Stomach smooth muscle (tissue), 2 donors: ENCODE measurements at regions not wholly inside any gene's neighbourhood (a gene's known extent, or its start where the extent isn't known, plus 50 kb on each side); places are given as distances from the start of the nearest gene placed in this dataset.

ENCODE experiments used
- H3K27ac ChIP-seq: one replicate; pipeline ENCODE4 v1.7.0; 2013; ENCODE audit warnings: mild to moderate bottlenecking, low read length, inconsistent platforms
- H3K27me3 ChIP-seq, 2 donors: one replicate each; pipeline ENCODE4 v1.7.0; 2013; ENCODE audit warnings: low read length in 2 of 2; ENCODE audit not compliant: insufficient read depth in 2 of 2, control insufficient read depth in 1 of 2
- H3K36me3 ChIP-seq, 2 donors: one replicate each; pipeline ENCODE4 v1.7.0; 2013; ENCODE audit warnings: low read length in 2 of 2; ENCODE audit not compliant: control insufficient read depth in 2 of 2, insufficient read depth in 2 of 2
- H3K4me1 ChIP-seq: one replicate; pipeline ENCODE4 v1.7.0; 2013; ENCODE audit warnings: low read length; ENCODE audit not compliant: control insufficient read depth, insufficient read depth
- H3K4me3 ChIP-seq, 2 donors: one replicate each; pipeline ENCODE4 v1.7.0; 2013; ENCODE audit warnings: low read length in 2 of 2
- H3K9ac ChIP-seq, 2 donors: one replicate each; pipeline ENCODE4 v1.7.0; 2013; ENCODE audit warnings: low read length in 2 of 2, mild to moderate bottlenecking in 1 of 2
- H3K9me3 ChIP-seq, 2 donors: one replicate each; pipeline ENCODE4 v1.7.0; 2013; ENCODE audit warnings: low read length in 2 of 2; ENCODE audit not compliant: control insufficient read depth in 2 of 2
- donor health status: healthy.
- donor health status: Pancreatic carcinoma.

DNA sequence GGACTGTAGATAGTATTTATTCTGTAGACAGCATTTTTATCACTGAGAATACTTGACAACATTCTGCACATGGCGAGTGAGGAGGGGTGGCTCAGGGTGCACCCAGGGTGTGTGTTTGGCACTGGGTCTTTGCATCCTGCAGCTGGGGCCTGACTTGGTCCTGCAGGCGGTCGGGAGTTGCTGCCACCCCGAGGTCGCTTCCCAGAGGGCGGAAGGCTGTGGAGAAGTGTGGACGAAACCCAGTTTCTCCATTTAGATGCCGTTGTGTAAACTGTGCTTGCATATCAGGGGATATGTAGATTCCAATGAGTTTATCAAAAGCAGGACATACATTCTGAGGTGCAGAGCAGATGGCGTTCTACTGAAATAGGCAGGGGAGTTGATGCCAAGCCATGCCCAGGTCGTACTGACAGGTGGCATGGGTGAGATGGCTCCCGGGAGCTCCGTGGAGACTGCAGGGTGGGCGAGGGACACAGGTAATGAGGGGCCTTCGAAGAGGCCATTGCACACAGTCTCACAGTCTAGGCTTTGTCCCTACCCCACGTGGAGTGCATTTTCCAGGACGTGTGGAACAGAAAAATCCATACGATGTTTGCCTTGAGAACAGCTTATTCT is 74.5 kb downstream of the RTP5 start:
- no peak overlapping the region for H3K9ac ChIP-seq
- no peaks in the 10 kb centered on the region for H3K4me1 ChIP-seq
- H3K27me3 ChIP-seq: peaks cover 0 to 3% of the 10 kb centered on the region in 2 donors
- no peaks in the 10 kb centered on the region for H3K9me3 ChIP-seq
- H3K4me3 ChIP-seq: no peak overlapping the region
- no peak overlapping the region for H3K27ac ChIP-seq
- H3K36me3 ChIP-seq: no peaks in the 10 kb centered on the region

DNA sequence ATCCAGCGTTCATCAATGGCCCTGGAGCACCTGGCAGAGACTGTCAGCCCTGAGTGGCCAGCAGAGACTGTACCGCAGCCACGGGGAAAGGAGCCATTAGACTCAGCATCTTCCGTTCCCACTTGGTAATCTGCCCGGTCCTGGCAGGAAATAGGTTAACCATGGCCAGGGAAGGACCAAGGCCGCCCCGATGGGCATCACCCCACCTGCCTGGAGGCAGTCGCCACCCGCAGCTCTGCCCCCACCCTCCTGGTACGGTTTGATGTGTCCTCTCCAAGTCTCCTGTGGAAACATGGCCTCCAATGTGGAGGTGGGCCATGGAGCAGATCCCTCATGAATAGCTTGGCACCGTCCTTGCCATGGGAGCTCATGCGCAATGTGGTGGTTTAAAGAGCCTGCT is 75.3 kb downstream of the RTP5 start:
- H3K4me3 ChIP-seq: no peak overlapping the region
- no peaks in the 10 kb centered on the region for H3K4me1 ChIP-seq
- no peaks in the 10 kb centered on the region for H3K36me3 ChIP-seq
- no peak overlapping the region for H3K9ac ChIP-seq
- H3K9me3 ChIP-seq: no peaks in the 10 kb centered on the region
- peaks cover 2 to 3% of the 10 kb centered on the region in 2 donors for H3K27me3 ChIP-seq
- no peak overlapping the region for H3K27ac ChIP-seq

DNA sequence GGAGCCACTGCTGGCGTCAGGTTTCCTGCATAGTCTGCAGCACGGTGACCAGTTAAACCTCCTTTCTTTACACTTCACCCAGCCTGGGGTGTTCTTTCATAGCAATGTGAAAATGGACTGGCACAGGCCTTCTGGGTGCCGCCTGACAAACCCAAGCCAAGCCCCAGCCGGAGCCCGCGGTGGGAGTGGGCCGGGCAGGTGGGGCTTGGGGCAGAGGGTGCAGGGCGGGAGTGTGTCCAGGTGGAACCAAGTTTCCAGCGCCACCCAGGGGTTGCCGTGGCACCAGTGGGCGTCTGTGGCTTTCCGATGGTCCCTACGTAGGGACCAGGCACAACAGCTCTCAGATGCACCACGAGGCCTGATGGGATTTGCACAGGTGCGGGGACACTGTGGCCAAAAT is 75.8 kb downstream of the RTP5 start:
- H3K4me3 ChIP-seq: no peak overlapping the region
- H3K36me3 ChIP-seq: no peaks in the 10 kb centered on the region
- H3K9me3 ChIP-seq: no peaks in the 10 kb centered on the region
- no peak overlapping the region for H3K9ac ChIP-seq
- peaks cover 5 to 8% of the 10 kb centered on the region in 2 donors for H3K27me3 ChIP-seq
- H3K4me1 ChIP-seq: no peaks in the 10 kb centered on the region
- H3K27ac ChIP-seq: no peak overlapping the region

DNA sequence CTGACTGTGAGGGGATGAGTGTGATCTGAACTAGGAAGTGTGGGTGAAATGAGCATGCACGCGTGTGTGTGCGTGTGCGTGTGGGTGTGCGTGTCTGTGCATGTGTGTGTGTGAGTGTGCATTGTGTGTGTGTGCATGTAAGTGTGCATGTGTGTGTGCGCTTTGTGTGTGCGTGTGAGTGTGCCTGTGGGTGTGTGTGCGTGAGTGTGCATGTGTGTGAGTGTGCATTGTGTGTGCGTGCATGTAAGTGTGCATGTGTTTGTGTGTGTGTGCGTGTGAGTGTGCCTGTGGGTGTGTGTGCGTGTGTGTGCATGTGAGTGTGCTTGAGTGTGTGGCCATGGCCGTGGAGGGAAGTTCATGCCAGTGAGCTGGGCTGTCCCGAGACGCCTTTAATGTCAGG is 76.3 kb downstream of the RTP5 start:
- peaks cover under 1% of the 10 kb centered on the region for H3K4me1 ChIP-seq
- no peaks in the 10 kb centered on the region for H3K36me3 ChIP-seq
- no peak overlapping the region for H3K9ac ChIP-seq
- H3K27ac ChIP-seq: no peak overlapping the region
- H3K4me3 ChIP-seq: no peak overlapping the region
- no peaks in the 10 kb centered on the region for H3K9me3 ChIP-seq
- peaks cover 6 to 11% of the 10 kb centered on the region in 2 donors for H3K27me3 ChIP-seq

DNA sequence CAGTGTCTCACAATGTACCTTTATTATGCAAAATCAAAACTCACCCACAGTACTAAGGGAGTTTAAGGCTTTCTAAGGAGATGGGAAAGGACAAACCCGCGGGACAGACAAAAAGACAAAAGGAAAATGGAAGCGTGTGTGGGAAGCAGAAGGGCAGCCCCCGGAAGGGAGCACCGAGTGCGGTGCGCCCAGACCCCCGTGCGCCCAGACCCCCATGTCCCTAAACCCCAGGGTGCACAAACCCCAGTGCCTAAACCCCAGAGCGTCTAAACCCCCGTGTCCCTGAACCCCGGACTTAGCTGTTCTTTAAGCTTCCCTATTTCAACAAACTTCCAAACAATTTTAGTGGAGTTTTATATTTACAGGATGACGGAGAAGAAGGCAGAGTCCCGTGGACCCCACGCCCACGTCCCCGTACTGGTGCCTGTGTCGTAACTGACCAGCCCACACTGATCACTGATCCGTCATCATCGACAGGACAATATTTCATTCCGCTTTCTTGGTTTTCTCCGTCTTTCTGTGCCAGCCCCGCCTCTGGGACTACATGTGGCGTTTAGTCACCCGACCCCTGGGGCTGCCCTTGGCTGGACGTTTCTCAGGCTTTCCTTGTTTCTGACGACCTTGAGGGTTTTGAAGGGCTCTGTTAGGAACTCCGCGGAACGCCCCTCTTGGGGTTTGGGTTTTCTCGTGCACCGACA is 76.9 kb downstream of the RTP5 start:
- Histone ChIP-seq H3K27me3 (peaks cover 8 to 11% of the 10 kb centered on the region in 2 donors), H3K36me3 (no peaks in the 10 kb centered on the region), H3K27ac (no peak overlapping the region), H3K4me1 (peaks cover 4% of the 10 kb centered on the region), H3K9ac (no peak overlapping the region), H3K4me3 (no peak overlapping the region), H3K9me3 (no peaks in the 10 kb centered on the region)

DNA sequence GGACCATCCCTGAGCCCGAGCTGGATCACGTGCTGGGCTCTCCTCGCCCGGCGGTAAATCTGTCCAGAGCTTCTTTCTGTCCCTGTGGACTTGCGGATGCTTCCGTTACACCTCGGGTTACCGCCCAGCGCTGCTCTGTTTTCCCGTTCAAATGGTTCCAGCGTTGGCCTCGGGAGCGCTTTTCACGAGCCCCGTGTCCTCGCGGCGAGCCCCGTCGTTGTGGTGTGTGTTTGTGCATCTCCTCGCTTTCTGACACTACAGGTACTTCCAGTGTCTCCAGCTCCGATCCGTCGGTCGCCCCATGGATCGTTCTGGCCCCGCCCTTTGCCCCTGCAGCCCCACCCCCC is 77.4 kb downstream of the RTP5 start:
- Histone ChIP-seq H3K27ac (no peak overlapping the region), H3K9ac (no peak overlapping the region), H3K4me1 (peaks cover 4% of the 10 kb centered on the region), H3K9me3 (no peaks in the 10 kb centered on the region), H3K4me3 (no peak overlapping the region), H3K36me3 (no peaks in the 10 kb centered on the region), H3K27me3 (peaks cover 8 to 12% of the 10 kb centered on the region in 2 donors)

DNA sequence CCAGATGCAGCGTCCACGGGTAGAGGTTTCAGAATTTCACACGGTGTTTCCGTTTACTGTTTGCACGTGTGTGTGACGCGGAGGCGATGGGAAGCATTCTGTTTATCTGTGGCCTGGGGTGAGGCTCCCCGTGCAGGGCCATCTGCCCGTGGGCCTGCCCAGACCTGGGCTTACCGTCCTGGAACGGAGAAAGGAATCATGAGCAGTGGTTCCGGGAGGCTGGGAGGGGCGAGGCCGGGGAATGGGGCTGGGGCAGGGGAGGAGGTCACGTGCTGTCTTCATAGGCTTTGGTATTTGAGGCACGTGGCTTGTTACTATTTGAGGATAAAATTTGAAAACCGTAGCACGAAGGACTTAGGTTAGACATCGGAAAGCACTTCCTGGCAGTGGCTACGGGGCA is 77.9 kb downstream of the RTP5 start:
- H3K27me3 ChIP-seq: peaks cover 8 to 14% of the 10 kb centered on the region in 2 donors
- no peaks in the 10 kb centered on the region for H3K36me3 ChIP-seq
- no peaks in the 10 kb centered on the region for H3K9me3 ChIP-seq
- H3K9ac ChIP-seq: no peak overlapping the region
- peaks cover 4% of the 10 kb centered on the region for H3K4me1 ChIP-seq
- no peak overlapping the region for H3K27ac ChIP-seq
- no peak overlapping the region for H3K4me3 ChIP-seq

DNA sequence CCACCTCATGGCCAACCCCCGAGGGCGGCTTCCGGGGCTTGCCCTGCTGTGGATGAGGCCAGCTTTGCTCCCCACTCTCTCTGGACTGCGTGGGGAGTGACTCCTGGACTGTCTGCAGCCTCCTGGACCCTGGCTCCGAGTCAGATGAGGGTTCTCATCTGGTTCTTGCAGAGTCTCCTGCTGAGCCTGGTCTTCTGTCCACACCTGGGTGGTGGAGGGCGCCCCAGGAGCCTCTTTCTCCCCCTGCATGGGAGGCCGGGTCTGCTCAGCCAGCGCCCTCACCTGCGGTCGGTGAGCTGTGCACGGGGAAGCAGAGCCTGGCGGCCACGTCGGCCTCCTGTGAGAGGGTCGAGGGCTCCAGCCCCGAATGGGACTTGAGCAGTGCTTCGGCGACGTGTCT is 78.3 kb downstream of the RTP5 start:
- peaks cover 4% of the 10 kb centered on the region for H3K4me1 ChIP-seq
- H3K9ac ChIP-seq: no peak overlapping the region
- H3K9me3 ChIP-seq: no peaks in the 10 kb centered on the region
- H3K27me3 ChIP-seq: peaks cover 8 to 14% of the 10 kb centered on the region in 2 donors
- H3K4me3 ChIP-seq: no peak overlapping the region
- H3K27ac ChIP-seq: no peak overlapping the region
- H3K36me3 ChIP-seq: no peaks in the 10 kb centered on the region

DNA sequence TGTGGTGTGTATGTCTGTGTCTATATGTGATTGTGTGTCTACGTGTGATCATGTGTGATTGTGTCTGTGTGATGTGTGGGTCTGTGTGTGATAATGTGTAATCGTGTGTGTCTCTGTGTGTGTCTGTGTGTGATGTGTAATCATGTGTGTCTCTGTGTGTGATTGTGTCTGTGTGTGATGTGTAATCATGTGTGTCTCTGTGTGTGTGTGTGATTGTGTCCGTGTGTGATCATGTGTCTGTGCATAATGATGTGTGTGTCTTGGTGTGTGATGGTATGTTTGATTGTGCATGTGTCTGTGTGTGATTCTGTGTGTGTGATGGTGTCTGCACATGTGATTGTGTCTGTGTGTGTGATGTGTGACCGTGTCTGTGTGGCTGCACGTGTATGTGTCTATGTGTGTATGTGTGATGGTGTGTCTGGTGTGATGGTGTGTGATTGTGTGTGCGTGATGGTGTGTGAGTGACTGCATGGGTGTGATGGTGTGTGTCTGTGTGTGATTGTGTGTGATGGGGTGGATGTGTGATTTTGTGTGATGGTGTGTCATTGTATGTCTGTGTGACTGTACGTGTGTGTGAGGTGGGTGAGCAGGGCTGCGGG is 78.9 kb downstream of the RTP5 start:
- no peak overlapping the region for H3K9ac ChIP-seq
- no peaks in the 10 kb centered on the region for H3K9me3 ChIP-seq
- no peaks in the 10 kb centered on the region for H3K36me3 ChIP-seq
- H3K27me3 ChIP-seq: peaks cover 8 to 14% of the 10 kb centered on the region in 2 donors
- H3K4me1 ChIP-seq: peaks cover 4% of the 10 kb centered on the region
- no peak overlapping the region for H3K27ac ChIP-seq
- H3K4me3 ChIP-seq: no peak overlapping the region

DNA sequence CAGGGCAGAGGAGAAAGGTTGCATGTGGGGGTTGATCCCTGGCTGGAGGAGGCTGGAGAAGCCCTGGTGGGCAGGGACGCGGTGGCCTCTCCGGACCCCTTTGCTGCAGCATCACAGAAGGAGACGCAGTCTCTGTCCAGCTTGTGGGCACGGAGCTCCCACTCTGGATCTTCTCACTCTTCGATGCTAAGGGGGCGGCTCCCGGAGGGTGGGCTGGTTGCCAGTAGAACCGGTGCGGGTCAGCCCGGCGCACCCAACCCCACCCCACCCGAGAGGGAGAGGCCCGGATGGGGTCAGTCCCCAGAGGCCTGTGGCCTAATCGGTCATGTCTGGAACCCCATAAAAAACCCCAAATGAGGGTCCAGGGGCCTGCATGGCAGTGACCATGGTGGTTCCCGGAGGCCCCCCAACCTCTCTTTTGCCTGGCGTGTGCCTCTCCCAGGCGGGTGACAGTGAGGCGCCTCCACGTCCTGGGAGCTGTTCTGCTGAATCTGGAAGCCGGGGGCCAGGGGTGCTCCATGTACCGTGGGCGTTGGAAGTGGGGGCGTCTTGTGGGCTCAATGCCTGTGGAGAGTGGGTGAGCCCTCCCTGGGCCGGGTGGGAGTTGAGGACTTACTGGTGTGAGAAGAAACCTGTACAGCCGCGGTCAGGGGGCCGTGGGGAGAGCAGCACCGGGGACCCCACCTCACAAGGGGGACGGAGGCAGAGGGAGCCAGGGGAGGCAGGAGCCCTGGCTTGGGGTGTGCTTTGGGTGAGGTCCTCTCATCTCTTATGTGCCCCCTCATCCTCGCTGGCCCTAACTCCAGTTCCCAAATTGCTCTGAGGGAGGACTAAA is 79.6 kb downstream of the RTP5 start:
- Histone ChIP-seq H3K36me3 (no peaks in the 10 kb centered on the region), H3K4me3 (no peak overlapping the region), H3K4me1 (peaks cover 4% of the 10 kb centered on the region), H3K27ac (no peak overlapping the region), H3K9ac (no peak overlapping the region), H3K27me3 (peaks cover 8 to 14% of the 10 kb centered on the region in 2 donors), H3K9me3 (no peaks in the 10 kb centered on the region)
